ENCODE measurements at regions not wholly inside any gene's neighbourhood (a gene's known extent, or its start where the extent isn't known, plus 50 kb on each side); places are given as distances from the start of the nearest gene placed in this dataset.

DNA sequence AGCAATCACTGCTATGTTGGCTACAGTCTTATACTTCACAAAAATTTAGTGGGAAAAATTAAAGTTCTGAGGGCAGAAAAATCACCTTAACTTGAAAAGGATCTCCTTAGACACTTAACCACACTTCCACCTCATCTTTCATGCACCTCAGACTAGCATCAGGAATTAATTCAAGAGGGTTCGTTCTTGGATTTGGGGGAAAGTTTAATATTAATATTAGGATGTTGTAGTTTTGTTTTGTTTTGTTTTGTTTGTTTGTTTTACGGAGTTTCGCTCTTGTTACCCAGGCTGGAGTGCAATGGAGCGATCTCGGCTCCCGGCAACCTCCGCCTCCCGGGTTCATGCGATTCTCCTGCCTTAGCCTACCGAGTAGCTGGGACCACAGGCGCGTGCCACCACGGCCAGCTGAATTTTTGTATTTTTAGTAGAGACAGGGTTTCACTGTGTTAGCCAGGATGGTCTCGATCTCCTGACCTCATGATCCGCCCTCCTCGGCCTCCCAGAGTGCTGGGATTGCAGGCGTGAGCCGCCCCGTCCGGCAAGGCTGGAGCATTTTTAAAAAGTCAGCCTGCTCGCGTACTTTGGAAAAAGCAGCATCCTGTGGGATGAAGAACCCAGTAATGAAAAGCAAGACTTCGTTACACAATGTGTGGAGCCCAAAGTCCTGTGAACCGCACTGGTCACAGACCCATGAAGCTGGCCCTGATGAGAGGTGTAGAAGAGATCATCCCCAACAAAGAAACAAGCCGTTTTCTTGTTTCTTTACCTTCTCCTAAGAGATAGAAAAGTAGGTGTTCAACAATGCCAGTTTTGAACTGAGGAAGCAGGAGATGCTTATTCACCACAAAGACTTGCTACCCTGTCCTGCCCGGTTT lies 194.9 kb downstream of the GPX5 start:
- Mint-ChIP-seq H3K36me3 (ENCODE audit: low read depth) (no peaks in the 10 kb centered on the region), H3K4me3 (no peak overlapping the region), H3K27me3 (peaks cover 79% of the 10 kb centered on the region), H3K27ac (no peak overlapping the region), H3K4me1 (ENCODE audit: low read depth) (no peaks in the 10 kb centered on the region), H3K9me3 (peaks cover 3% of the 10 kb centered on the region)
- DNase-seq, result no peak

DNA sequence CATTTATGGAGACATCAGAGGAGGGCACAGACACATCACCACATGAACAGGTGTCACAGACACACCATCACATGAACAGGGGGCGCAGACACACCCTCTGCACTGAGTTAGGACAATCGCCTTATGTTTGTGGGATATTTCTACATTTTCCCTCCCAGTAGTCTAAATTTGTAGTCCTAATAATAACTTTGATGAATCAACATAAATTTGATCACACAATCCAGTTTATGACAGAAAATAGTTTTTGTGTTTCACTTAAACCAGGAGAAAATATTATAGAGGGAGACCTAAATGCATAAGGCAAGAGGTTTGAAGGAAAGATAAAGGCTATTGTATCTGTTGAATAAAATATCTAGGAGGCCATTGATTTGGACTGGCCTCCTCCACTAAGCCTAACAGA lies 195.7 kb downstream of the GPX5 start:
- no peak overlapping the region for H3K27ac Mint-ChIP-seq
- no peak overlapping the region for H3K4me3 Mint-ChIP-seq
- peaks cover 3% of the 10 kb centered on the region for H3K9me3 Mint-ChIP-seq
- peaks cover 82% of the 10 kb centered on the region for H3K27me3 Mint-ChIP-seq
- no peaks in the 10 kb centered on the region for H3K4me1 Mint-ChIP-seq (ENCODE audit: low read depth)
- no peaks in the 10 kb centered on the region for H3K36me3 Mint-ChIP-seq (ENCODE audit: low read depth)
- DNase-seq, result no peak

DNA sequence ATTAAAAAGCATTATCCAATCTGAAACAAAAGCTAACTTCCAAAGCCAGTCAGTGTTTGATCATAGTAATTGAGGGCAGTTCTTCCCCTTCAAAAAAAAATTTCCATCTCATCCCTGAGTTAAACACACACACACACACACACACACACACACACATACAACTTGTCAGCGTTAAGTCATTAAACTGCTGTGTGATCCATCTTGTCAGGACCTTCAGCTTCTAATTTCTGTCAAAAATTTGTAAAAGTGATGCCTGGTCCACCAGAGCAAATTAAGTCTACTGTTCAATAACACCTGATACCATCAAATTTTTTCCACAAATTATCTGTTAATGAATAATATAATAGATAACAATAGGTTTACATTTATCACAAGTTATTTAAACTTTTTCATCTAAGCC lies 198.7 kb downstream of the GPX5 start:
- no peak overlapping the region for H3K4me3 Mint-ChIP-seq
- H3K9me3 Mint-ChIP-seq, result peaks cover 6% of the 10 kb centered on the region
- H3K4me1 Mint-ChIP-seq (ENCODE audit: low read depth), result peaks cover 7% of the 10 kb centered on the region
- H3K27ac Mint-ChIP-seq, result no peak overlapping the region
- H3K36me3 Mint-ChIP-seq (ENCODE audit: low read depth), result peaks cover 5% of the 10 kb centered on the region
- H3K27me3 Mint-ChIP-seq, result peaks cover 85% of the 10 kb centered on the region
- no peak for DNase-seq

DNA sequence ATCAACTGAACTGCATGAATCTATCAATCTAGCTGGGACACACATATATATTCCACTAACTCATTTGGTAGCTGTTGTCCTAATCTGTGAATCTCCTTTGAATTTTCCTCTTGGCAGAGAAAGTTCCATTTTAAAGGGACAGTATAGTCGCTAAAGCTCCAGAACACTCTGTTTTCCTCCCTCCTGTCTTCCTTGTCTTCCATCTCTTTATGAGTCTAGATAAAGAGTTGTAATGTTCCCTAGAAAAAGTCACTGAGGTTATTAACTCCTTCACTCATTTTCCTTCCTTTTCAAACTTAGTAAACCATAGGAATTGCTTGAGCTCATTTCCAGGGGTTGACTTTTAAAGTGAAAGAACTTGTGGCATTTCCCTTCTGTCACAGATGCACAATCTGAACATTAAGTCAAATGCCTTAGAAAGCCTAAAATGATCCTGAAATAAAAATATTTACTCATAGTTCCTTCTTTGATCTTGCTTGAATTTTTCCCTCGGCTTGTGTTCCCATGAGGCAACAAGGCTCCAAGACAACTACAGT lies 198.4 kb downstream of the TRIM27 start:
- Mint-ChIP-seq H3K9me3 (peaks cover 3% of the 10 kb centered on the region), H3K27ac (no peak overlapping the region), H3K36me3 (ENCODE audit: low read depth) (peaks cover 5% of the 10 kb centered on the region), H3K27me3 (peaks cover 87% of the 10 kb centered on the region), H3K4me1 (ENCODE audit: low read depth) (peaks cover 12% of the 10 kb centered on the region), H3K4me3 (no peak overlapping the region)
- no peak for DNase-seq

DNA sequence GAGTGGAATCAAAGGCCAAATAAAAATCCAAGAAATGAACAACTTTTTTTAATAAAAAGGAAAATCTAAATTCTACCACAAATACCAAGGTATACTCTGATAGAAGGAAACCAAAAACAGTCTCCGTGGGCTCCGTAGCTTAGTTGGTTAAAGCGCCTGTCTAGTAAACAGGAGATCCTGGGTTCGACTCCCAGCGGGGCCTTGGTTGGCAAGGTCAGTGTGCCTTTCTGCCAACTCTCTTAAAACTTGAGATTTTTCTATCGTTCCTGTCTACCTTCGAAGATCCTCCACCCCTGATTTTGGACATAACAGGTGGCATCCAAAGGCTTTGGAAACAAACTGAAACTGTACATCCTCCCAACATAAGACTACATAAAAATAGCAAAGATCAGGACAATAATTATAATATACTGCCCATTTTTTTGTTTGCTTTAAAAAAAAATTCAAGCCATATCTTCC lies 197.9 kb downstream of the TRIM27 start:
- Mint-ChIP-seq H3K4me3 (no peak overlapping the region), H3K27ac (no peak overlapping the region), H3K9me3 (peaks cover 6% of the 10 kb centered on the region), H3K4me1 (ENCODE audit: low read depth) (peaks cover 14% of the 10 kb centered on the region), H3K36me3 (ENCODE audit: low read depth) (peaks cover 5% of the 10 kb centered on the region), H3K27me3 (peaks cover 88% of the 10 kb centered on the region)
- no peak for DNase-seq

DNA sequence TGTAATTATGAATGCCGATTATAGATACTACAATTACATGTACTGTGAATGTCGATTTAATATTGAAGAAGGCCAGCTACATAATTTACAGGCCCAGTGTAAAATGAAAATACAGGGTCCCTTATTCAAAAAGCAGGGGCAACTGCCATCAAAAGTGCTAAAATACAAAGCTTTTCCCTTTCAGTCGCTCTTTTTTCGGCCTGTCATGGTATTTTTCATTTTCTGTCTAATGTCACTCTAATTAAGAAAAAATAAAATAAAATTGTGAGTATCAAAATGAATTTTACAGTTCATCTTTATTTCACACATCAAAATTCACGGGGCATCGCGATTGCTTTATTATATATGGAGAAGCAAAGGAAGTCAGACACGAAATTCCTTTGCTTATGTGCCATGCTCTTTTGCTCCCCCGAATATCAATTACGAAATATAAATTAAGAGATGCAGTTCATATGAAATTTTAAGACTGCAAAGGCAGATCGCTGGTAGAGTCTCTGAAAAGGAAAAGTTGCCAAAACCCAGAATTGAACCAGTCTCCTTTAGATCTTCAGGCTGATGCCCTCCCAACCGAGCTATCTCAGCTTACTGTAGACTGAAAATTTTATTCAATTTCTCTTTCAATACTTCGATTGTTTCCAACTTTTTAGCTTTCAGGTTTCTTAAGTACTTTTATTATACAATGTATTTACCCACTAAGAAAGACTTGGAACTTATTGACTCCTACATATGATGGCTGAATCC lies 197.0 kb downstream of the TRIM27 start:
- Mint-ChIP-seq H3K9me3 (peaks cover 10% of the 10 kb centered on the region), H3K4me1 (ENCODE audit: low read depth) (peaks cover 14% of the 10 kb centered on the region), H3K27ac (no peak overlapping the region), H3K27me3 (peaks cover 90% of the 10 kb centered on the region), H3K36me3 (ENCODE audit: low read depth) (peaks cover 5% of the 10 kb centered on the region), H3K4me3 (no peak overlapping the region)
- no peak for DNase-seq

DNA sequence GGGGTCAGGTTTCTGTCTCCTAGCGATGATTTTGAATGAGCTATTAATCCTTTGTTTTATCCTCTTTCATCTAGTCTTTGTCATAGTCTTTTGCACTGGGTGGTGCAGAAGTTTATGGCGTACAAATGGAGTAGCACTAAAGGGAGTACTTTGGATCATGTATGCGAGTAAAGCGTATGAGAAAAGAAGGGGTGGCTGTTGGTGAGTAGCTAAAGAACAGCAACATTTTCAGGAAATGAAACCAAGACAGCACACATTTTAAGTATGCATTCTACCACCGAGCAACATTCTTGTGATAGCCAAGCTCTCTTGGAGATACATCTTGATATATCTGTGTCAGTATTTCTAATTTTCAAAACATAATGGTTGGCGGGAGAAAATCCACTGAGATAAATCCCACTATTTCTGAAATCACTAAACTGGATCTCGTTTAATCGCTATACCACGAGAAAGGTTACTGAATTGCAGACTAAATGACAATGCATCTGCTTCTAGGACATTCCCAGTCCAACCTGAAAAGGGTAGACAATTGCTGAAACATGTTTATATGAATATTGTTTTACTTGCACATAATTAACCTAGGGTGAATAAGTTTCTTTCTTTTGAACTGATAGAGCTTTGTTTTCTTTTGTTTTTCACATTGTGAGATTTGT lies 196.1 kb downstream of the TRIM27 start:
- Mint-ChIP-seq H3K4me1 (ENCODE audit: low read depth) (peaks cover 14% of the 10 kb centered on the region), H3K27ac (no peak overlapping the region), H3K27me3 (peaks cover 90% of the 10 kb centered on the region), H3K9me3 (peaks cover 13% of the 10 kb centered on the region), H3K36me3 (ENCODE audit: low read depth) (peaks cover 5% of the 10 kb centered on the region), H3K4me3 (peak overlapping the region; percentile 43)
- DNase-seq, result no peak

DNA sequence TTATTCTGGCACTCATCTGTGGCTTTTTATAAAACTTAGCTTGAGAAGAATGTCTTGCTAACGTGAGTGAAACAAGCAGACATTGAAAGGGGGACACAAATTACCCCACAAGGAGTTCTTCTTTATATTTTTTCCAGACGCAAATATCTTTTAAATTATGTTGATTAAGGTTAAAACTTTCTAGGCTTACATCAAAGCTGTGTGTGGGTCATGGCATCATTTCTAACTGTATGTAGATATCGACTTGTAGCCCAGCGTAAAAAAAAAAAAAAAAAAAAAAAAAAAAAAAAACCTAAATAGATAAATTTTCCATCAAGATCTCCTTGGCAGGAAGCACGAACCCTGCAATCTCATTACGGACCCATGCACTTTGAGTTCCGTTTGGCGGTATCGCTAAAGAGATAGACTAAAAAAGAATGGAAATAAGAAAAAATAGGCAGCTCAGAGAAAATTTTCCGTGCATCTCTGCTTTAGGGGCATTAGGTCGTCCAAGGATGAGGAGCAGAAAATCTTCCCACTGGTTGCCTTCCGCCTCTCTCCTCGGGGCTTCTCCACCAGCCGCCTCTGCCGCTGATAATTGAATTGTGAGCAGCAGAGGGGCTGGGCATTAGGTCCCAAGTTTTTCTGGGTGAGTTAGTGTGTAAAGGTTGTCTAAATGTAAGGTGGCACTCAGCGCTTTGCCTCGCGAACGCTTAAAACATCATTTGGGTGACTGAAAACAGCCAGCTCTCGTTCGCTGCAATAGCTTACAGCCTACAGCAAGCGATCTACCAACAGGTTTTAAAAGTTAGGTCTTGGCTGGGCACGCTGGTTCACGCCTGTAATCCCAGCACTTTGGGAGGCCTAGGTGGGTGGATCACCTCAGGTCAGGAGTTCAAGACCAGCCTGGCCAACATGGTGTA lies 194.0 kb downstream of the TRIM27 start:
- H3K27me3 Mint-ChIP-seq, result peaks cover 94% of the 10 kb centered on the region
- peaks cover 22% of the 10 kb centered on the region for H3K9me3 Mint-ChIP-seq
- H3K36me3 Mint-ChIP-seq (ENCODE audit: low read depth), result peaks cover 5% of the 10 kb centered on the region
- peak overlapping the region; percentile 86 for H3K4me3 Mint-ChIP-seq
- no peak for DNase-seq
- peaks cover 14% of the 10 kb centered on the region for H3K4me1 Mint-ChIP-seq (ENCODE audit: low read depth)
- H3K27ac Mint-ChIP-seq, result peak overlapping the region; percentile 96

DNA sequence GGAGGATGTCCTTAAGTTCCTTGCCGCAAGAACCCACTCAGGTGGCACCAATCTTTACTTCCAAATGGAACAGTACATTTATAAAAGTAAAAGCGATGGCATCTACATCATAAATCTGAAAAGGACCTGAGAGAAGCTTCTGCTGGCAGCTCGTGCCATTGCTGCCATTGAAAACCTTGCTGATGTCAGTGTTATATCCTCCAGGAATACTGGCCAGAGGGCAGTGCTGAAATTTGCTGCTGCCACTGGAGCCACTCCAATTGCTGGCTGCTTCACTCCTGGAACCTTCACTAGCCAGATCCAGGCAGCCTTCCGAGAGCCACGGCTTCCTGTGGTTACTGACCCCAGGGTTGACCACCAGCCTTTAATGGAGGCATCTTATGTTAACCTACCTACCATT lies 191.7 kb downstream of the TRIM27 start:
- H3K4me1 Mint-ChIP-seq (ENCODE audit: low read depth), result peaks cover 14% of the 10 kb centered on the region
- peaks cover 29% of the 10 kb centered on the region for H3K9me3 Mint-ChIP-seq
- H3K4me3 Mint-ChIP-seq, result no peak overlapping the region
- no peak for DNase-seq
- H3K36me3 Mint-ChIP-seq (ENCODE audit: low read depth), result peaks cover 9% of the 10 kb centered on the region
- H3K27ac Mint-ChIP-seq, result no peak overlapping the region
- peaks cover 97% of the 10 kb centered on the region for H3K27me3 Mint-ChIP-seq

DNA sequence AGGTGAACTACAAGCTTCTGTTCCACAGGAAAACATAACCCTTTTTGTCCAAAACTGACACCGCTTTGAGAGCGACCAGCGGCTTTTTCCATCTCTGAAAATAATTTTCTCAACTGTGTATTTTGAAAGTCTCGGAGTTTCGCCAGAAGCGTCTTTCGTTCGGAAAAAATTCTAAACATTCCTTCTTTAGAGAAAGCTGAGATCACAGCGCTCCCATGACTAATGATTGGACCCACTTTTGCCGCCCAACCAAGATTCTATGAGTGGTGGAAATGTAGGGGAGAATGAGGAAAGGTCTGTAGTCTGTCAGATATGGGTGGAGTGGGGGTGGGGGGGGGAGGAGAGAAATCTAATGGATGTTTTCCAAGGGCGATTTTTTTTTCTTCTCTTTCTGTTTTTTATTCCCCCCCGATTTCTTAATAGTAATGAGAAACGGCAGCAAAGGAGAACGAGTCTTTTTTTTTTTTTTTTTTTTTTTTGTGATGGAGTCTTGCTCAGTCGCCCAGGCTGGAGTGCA lies 189.3 kb downstream of the TRIM27 start:
- H3K27ac Mint-ChIP-seq, result no peak overlapping the region
- peaks cover 6% of the 10 kb centered on the region for H3K4me1 Mint-ChIP-seq (ENCODE audit: low read depth)
- H3K4me3 Mint-ChIP-seq, result no peak overlapping the region
- peaks cover 93% of the 10 kb centered on the region for H3K27me3 Mint-ChIP-seq
- no peak for DNase-seq
- H3K9me3 Mint-ChIP-seq, result peaks cover 36% of the 10 kb centered on the region
- H3K36me3 Mint-ChIP-seq (ENCODE audit: low read depth), result peaks cover 3% of the 10 kb centered on the region

DNA sequence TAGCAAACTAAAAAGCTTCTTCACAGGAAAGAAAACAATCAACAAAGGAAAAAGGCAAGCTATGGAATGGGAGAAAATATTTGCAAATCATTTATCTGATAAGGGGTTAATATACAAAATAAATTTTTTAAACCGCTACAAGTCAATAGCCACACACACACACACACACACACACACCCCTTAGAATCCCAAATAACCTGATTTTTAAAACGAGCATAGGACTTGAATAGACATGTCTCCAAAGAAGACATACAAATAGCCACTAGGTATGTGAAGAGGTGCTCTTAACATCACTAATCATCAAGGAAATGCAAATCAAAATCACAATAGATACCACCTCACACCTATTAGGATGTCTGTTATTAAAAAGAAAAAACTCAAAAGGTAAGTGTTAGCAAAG lies 187.7 kb downstream of the TRIM27 start:
- no peak for DNase-seq
- Mint-ChIP-seq H3K4me3 (no peak overlapping the region), H3K9me3 (peaks cover 34% of the 10 kb centered on the region), H3K27ac (no peak overlapping the region), H3K36me3 (ENCODE audit: low read depth) (peaks cover 3% of the 10 kb centered on the region), H3K4me1 (ENCODE audit: low read depth) (no peaks in the 10 kb centered on the region), H3K27me3 (peaks cover 82% of the 10 kb centered on the region)

DNA sequence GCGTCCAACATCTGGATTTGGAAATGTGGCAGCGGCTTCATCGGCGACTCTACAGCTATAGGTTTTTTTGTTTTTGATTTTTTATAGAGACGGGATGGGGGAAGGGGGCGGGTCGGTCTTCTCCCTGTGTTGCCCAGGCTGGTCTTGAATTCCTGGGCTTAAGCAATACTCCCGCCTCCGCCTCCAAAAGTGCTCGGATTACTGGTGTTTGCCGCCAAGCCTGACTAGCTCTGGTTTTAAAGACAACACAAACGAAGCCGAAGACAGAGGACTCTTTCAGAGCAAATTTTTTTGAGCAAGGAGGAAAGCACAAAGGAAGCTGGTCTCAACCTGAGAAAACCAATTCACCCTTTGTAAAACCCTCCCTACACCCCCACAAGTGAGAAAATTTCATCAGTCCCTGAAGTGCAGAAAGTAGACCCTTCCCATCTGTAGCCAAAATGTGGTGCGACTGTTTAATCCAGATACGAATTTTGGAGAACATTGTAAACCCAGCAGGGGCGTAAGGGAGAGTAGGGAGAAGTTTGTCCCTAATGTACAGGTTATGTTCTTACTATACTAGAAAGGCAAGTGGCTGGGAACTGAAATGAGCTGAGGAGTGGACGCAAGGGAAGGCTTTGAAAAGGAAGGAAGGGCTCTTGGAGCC lies 185.9 kb downstream of the TRIM27 start:
- Mint-ChIP-seq H3K36me3 (ENCODE audit: low read depth) (peaks cover 3% of the 10 kb centered on the region), H3K27me3 (peaks cover 78% of the 10 kb centered on the region), H3K4me1 (ENCODE audit: low read depth) (no peaks in the 10 kb centered on the region), H3K27ac (no peak overlapping the region), H3K4me3 (no peak overlapping the region), H3K9me3 (peaks cover 26% of the 10 kb centered on the region)
- DNase-seq, result no peak

DNA sequence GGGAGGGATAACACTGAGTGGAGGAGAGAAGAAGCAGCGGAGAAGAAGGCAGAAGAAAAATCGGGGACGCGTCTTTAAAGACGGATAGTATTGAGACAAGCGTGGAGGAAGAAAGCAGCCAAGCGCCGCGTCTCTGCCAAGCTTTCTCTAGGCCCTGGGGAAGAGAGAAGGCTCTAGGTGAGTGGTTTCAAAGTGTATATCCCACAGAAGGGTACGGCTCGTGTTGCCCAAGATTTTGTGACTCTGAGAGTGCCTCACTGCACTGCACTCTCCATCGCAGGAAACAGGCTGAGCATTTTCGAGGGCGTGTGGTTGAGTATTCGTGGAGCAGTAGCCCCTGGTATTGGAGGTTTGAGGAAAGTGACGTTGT lies 185.4 kb downstream of the TRIM27 start:
- H3K4me3 Mint-ChIP-seq, result no peak overlapping the region
- H3K27ac Mint-ChIP-seq, result no peak overlapping the region
- H3K36me3 Mint-ChIP-seq (ENCODE audit: low read depth), result peaks cover 3% of the 10 kb centered on the region
- H3K9me3 Mint-ChIP-seq, result peaks cover 25% of the 10 kb centered on the region
- H3K4me1 Mint-ChIP-seq (ENCODE audit: low read depth), result no peaks in the 10 kb centered on the region
- no peak for DNase-seq
- peaks cover 78% of the 10 kb centered on the region for H3K27me3 Mint-ChIP-seq

All from activated T-cell treated with anti-CD3 and anti-CD28 coated beads, Interleukin-2, amount 50 U/mL, for 24 hours (primary cell).